GM19463 (cell line): ENCODE measurements at regions not wholly inside any gene's neighbourhood (a gene's known extent, or its start where the extent isn't known, plus 50 kb on each side); places are given as distances from the start of the nearest gene placed in this dataset.

Experiments used
- ATAC-seq: cut with Tn5 transposase; IDR thresholded peaks from one replicate; pipeline ENCODE4 v1.9.1; 2021; ENCODE audit warnings: mild to moderate bottlenecking, moderate library complexity; ENCODE audit not compliant: unreplicated experiment

DNA sequence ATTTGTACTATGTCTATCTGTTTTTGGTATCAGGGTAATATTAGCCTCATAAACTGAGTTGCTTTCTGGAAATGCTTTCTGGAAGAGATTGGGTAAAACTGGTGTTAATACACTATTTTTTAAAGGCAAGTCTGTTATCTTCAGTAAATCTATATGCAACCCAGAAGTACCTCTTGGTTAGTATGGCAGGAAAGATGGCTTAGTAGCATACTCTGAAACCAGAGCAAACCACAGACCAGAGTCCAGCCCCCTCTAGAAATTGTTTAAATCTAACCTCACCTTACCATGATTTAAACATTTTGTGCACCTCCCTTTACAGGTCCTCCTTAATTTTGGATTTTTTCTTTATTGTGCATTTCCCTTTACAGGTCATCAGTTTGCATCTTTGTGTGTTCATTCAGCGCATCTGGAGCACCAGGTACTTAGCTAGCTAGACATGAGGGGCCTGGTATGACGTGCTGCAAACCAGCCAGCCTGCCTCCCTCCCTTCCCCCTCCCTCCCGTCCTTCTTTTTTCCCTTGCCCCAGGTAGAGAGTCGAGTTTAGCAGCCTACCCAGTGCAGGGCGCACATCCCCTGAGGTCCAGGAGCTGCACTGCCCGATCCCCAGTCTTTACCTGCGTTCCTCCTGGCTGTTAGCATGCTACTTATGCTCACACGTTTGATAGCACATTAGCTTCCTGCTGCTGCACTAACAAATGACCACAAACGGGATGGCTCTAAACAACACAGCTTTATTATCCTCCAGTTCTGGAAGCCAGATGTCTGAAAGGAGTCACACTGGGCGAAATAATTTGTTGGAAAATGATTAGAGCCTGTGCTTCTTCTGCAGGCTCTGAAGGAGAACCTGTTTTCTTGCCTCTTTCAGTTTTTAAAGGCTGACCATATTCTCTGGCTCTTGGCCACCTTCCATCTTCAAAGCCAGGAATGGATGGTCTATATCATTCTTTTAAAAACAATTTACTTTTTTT lies 299.9 kb upstream of the HABP2 start:
- no peak for ATAC-seq

DNA sequence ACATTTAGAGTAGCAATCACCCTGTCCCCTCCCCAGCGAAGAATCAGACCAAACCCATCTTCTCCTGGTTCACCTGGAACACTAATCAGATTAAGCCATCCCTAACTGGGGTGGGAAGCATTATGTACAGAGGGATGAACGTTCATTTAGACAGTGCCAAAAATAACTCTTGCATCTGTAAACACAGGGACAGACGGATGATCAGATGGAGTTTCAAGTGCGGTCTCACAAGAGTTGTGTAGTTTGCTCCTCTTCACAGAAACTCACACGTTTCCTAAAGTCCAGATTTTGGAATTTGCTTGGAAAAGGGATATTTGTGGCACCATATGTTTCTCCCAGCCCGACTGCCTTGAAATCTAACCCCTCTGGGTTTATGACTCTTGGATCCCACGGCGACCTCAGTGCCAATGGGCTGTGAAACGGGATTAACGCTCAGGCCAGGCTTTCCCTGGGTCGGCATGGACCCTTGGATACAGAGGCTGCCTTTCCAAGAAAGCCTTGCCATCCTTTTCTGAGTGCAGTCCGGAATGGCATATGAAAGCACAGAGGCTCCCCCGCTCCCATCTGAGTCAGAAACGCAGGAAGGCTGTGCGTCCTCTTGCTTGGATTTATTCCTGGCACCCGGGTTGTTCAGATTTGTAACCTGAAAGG lies 293.2 kb upstream of the HABP2 start:
- ATAC-seq, result no peak

DNA sequence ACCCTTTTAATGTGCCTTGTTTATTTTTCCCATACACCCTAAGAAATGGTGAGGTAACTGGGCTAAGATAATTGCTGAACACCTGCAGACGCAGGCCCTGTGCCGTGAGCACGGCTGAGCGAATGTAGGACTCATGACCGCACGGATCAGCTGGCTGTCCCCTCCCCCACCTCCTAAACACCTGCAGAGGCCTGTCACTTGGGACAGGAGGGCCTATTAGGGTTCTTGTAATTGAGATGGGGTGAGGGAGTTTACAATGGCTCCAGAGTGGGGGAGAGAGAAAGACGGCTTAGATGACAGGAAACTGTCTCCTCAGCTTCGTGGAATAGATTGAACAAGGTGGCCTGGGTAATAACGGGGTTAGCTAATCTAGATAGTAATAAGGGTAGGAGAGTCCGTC lies 291.7 kb upstream of the HABP2 start:
- no peak for ATAC-seq

DNA sequence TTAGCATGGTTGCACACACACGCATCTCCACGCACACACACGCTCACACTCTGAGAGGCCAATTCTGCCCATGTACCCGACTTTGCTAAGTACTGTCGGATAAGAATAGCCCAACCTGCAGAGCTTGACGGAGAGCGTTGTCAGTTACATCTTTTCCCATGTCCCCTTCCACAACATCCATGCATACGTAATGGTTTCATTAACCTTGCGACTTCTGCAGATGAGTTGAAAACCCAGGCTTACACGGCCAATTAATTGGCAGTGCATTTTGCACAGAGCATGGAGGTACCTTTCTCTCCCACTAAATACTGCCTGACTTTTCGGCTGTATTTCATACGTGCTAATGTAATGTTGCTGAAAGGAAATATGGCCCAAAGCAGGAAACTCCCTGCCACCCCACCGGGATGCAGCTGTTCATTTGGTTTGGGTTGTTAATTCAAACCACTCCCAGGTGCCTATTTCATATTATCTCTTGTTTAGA lies 291.2 kb upstream of the HABP2 start:
- ATAC-seq, result no peak

DNA sequence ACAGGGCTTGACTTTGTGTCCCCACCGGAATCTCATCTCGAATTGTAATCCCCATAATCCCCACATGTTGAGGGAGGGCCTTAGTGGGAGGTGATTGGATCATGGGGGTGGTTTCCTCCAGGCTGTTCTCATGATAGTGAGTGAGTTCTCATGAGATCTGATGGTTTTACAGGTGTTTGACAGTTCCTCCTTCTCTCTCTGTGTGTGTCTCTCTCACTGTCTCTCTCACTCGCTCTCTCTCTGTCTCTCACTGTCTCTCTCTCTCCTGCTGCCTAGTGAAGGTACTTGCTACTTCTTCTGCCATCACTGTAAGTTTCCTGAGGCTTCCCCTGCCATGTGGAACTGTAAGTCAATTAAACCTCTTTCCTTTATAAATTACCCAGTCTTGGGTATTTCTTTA lies 289.8 kb upstream of the HABP2 start:
- no peak for ATAC-seq

DNA sequence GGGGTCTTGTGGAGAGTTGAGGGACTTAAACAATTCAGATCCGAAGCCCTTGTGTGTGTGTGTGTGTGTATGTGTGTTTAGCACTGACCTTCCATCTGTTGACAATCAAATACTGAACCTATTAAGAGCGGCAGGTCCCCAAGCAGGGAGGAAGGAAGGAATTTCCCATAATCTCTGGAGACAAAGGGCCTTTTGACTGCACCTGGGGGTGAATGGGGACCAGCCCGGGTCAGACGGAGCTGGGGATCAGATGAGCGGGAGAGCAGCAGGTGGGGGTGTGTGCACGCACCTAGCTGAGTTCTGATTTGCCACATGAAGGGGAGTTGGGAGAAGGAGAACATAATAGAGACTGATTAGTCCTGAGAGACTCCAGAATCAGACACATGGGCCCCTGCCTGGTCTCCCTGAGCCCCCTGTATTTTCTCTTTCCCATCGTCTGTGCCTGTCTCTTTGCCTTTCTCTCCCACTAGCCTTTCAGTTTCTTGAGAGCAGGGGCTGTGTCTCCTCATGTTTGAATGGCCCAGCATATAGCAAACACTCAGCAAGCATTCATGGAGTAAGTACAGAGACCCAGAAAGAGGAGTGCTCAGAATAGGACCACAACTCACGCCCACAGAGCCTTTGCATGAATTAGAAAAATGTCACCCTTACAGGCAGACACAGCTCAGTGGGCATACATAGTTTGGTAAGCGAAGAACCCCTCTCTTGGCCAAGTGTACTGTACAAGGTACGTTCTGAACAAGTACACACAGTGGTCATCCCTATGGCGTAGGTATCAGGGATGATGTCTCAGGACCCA lies 288.3 kb upstream of the HABP2 start:
- ATAC-seq, result no peak

DNA sequence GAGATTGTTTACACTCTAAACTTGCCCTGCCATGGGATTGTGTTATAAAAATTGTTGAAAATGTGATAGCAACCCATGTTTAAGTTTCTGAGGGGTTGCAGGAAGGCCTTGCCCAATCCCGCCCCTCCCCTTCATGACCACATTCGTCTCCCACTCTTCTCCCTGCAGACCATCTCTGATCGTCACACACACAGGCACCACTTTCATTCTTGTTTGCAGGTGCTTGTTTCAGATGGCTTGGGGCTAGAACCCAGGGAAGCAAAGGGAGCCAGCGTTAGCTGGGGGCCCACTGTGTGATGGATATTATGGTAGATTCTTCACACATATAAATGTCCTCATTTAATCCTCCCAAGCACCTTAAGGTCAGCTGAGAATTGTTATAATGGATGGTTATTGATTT lies 286.7 kb upstream of the HABP2 start:
- no peak for ATAC-seq

DNA sequence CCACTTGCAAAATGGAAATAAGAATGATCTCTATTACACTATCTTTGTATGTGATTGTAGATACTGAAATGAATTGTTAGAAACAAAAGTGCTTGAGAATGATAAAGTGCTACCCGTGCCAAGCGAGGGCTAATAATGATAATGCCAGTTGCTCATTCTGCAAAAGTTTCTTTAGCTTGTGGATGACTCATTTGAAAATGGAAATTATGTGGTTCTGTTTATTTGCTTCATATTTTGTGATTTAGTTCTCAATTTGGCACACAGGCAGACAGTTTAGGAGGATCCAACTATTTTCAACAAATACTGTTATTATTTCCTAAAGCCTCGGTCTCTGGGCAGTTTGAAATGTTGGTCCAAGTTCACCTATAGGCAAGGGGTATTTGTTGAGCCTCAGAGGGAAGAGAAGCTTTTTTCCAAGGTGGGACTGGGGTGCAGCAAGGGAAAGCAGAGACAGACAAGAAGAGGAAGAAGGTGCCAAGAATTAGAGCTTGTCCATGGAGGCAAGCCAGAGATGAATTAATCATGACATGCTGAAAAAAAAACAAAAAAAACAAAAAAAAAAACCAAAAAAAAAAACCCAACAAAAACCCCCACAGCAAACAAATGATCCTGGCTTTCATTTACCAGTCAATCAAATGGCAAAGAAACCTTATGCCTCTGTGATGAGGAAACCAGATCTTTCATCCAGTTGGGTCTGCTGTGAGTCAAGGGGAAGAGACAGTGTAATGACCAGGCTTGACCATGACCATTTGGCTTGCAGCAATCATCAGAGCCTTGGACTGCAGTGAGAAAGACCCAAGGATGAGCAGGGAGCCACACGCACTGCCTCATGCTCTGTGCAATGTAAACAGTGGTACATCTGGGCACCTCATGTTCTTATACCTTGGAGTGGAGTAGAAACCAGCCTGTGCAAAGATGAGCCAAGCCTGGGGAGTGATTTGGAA lies 285.0 kb upstream of the HABP2 start:
- no peak for ATAC-seq

DNA sequence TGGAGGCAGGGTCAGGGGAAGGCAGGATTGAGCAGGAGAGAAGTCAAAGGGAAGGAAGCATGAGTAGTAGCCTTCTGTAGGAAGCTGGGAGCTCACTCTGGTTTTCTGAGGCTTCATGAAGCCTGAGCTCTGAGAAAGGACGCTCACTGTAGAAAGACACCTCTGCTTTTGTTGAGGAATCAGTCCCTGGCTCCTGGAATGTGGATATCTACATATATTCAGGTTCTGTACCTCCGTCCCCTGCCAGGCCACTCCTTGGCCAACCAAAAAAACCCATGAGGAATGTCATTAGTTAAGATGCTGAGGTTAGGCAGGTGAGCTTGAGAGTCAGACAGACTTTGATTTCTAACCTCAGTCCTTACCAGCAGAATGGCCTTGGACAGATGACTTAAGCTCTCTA lies 283.5 kb upstream of the HABP2 start:
- no peak for ATAC-seq

DNA sequence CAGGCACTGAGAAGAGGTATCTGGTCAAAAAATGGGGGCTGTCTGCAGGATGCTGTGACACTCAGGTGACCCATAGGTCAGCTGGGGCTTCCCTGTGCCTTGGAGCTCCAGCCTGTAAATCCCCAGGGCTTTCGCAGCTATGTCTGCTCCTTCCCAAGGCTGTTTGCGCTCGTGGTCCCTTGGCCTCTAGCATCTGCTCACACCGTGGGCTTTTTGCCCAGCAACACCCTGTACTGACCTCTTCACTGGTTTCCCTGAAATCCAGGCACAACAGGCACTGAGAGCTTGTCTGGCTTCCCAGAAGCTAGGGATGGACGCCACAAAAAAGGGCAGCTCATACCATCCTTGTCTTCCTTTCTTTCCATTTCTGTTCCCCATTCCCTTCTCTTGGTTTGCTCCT lies 280.3 kb upstream of the HABP2 start:
- no peak for ATAC-seq

DNA sequence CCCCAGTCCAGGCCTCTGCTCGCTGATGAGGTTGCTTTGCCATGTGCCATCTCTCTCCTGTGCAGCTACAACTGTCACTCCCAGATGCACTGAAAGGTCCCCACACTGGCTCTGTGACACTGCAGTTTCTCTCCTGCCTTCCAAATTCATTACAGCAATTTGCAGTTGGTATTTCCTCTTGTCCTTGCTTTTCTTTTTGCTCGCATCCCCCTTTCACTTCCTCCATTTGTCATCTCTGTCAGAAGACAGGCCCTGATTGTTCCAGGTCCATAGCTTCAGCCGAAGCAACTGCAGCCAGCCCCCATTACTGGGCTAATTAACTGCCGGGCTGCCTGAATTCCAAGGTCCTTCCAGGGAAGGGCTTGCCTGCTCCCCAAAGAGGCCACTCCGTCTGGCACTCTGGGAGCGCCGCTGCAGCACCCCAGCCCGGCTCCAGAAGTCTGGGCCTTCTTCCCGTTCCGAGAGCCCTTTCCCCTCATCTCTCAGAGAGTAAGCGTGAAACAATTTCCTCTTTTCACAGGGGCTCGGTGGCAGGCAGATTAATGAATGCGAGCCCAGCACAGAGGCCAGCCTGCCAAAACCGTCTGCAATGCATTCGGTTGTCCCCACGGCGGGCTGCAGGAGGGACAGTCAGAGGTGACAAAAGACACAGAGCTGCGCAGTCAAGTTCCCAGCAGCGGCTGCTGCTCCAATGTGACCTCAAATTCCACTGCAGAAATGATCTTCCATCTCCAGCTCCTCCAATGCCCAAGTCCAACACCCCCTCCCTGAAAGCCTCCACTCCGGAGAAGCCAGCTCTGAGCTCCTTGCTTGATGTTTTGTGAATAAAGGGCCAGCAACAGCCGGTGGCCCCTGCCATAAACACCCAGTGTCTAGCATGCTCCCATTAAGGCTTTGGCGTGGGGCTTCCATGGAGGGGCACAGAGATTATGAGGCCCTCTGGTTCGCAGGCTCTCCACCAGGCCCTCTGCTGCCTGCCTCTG lies 279.4 kb upstream of the HABP2 start:
- no peak for ATAC-seq

DNA sequence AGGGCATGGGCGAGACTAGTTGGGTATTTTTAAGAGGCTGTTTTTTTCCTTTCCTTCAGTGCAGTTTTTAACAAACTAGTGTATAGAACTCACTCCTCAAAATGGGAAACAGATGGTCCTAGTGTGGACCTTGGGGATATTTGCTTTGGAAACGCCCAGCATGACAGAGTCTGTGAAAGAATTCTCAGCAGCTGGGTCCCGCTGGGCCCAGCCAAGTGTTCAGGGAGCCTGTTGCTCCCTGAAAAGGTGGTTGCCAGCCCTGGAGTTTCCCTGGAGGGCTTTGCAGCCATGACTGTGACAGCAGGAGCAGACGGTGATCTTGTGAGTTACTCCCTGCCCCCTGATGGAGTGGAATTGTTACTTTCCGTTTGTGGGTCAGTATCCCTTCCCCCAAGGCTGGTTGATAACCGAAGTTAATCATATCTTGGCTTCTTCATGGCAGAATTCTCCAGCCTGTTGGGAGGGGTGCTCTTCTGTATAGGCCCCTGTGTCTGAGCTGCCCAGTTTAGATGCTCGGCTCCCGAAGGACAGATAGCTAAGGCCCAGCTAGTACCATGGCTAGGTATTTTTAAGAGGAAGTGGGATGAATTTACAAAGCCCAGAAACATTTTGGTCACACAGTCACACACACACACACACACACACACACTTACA lies 278.6 kb upstream of the HABP2 start:
- ATAC-seq, result no peak

DNA sequence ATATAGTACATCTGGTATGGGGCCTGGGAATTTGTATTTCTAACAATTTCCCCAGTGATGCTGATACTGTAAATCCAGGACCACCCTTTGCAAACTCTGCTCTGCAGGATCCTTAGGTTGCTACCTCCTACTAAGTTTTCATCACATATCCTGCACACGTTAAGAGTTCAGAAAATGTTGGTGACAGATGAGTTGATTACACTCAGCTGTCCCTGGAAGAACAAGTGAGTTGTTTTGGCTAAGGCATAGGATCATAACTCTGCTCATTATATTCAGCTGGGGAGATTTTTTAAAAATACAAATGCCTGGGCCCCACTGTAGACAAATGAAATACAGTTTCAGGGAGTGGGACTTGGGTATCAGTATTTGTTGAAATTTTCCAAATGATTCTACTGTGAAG lies 274.6 kb upstream of the HABP2 start:
- ATAC-seq, result no peak

DNA sequence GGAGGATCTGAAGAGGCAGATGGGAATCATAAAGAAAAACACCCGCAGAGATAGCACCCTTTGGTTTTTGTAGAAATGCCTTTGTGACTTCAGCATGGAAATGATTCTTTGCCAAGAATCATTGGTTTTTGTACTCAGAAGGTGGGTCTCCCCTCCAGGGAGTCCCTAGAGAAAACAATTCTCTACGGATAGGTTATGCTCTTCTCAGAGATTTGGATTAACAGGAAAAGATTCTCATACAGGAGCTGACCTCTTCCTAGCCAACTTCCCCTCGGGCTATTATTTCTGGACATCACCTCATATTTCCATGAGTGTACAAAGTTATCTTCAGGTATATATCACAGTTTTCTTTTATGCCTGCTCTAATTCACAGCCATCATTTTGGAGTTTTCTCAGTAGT lies 274.2 kb upstream of the HABP2 start:
- ATAC-seq, result no peak

DNA sequence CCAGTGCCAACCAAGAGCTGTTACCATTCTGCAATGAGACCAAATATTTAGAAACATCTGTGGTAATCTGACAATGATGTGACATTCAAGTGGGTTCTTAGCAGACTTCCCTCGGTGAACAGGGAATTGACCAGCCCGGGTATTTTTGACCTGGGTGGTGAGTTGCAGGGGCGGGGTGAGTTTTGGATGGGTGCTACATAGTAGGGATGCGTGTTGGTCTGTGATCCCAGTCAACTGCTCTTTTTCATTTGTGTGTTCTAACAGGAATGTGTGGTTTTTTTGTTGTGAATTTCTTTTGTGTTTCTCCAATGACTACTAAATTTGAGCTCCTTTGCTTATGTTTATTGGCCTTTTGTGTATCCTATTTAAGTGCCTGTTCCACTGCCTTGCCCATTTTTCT lies 273.6 kb upstream of the HABP2 start:
- no peak for ATAC-seq

DNA sequence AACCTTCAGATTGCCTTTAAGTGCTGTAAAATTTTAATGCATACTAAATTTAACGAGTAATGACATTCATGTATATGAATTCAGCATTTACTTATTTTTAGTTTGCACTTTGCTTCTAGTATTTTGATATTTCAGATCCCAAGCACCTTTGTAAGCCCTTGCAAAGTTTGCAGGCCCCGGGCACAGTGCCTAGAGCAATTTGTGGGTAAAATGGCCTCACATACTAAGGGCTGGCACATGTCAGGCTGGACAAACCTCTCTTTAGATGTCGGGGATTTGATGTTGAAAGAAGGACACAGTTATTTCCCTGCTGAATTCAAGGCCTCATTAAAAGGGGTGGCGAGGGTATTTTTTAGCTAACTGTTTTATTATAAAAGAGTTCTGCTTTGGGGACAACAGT lies 270.3 kb upstream of the HABP2 start:
- ATAC-seq, result no peak

DNA sequence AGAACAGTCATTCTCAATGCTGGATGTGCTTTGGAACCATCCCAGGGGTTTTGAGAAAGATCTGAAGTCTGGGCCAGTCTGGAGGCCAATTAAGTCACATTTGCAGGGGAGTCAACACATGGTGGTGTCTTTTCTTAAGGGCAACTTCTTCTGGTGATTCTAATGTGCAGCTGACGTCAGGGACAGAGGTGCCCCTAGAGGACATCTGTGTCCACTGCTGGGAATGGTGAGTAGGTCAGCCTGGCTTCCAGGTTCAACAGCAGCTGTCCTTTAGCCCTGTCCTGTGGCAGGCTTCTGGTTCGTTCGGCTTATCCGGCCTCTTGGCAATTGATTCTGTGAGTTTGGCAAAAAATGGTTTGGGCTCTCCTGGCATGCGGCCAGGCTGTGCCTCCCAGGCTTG lies 269.7 kb upstream of the HABP2 start:
- ATAC-seq, result no peak

DNA sequence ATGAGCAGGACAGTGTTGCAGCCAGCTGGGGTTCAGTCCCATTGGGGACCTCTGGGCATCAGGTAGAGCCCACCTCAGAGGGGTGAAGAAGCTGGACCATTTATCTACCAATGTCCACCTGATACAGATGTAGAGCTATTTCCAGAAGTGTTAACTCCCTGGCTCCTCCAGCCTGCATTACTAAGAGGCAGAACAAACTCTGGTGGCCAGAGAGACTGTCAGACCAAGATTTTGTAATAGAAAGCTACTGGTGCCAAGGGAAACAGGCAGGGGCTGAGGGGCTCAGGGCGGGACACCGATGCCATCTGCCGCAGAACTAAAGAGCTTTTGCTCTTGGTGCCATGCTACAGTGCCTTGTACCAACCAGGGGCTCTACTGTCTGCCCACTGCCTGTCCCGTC lies 268.2 kb upstream of the HABP2 start:
- no peak for ATAC-seq

DNA sequence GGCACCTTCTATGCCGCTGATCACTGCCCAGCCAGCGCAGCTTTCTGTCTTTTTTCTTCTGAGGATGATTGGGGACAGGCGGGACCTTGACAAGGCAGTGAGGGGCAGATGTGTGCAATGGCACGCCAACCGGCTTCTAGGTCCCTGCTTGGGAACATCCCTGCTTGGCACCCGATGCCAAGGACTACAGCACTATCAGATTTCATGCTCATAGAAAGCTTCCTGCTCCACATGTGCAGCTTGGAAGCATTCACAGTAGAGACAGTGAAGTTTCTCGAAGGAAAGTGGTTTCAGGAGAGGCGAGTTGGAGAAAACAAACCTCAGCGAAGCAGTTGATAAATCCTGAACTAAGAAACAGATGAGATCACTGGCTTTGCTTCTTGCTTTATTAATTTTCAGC lies 267.5 kb upstream of the HABP2 start:
- ATAC-seq, result no peak
